ENCODE measurements at regions not wholly inside any gene's neighbourhood (a gene's known extent, or its start where the extent isn't known, plus 50 kb on each side); places are given as distances from the start of the nearest gene placed in this dataset.

- Histone ChIP-seq H3K4me3 (no peak overlapping the region), H3K4me1 (no peaks in the 10 kb centered on the region), H3K36me3 (no peaks in the 10 kb centered on the region), H3K9me3 (no peaks in the 10 kb centered on the region), H3K27ac (no peak overlapping the region), H3K27me3 (no peaks in the 10 kb centered on the region)
- no peak for DNase-seq (ENCODE audit: low spot score in 2 of 2)
- WGBS, 2 donors = 66 to 68% methylated on average over 4 of the region's 4 CpGs
- TF ChIP-seq CTCF (IDR thresholded peaks at IDR 0.05) (no peak), POLR2A (IDR thresholded peaks at IDR 0.05) (no peak)
Observed at GRCh38 chr15:94177112-94177511, 54.2 kb upstream of the MCTP2 start.

DNA sequence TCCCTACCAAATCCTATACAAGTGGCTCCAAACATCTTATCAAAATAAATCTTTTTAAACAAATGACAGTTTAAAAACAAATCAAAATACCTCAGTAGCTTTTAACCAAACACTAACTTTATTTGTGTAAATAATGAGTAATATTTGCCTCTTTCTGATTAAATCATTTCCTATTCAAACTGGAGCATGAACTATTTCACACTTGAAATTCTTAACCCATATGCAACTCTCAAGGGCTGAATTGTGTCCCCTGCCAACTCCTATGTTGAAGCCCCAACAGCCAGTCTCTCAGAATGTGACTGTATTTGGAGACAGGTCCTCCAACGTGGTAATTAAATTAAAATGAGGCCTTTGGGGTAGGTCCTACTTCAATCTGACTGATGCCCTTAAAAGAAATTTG, 55.9 kb upstream of the MCTP2 start:
- no peaks in the 10 kb centered on the region for H3K4me1 ChIP-seq
- H3K27ac ChIP-seq = no peak overlapping the region
- no peak for DNase-seq (ENCODE audit: low spot score in 2 of 2)
- H3K36me3 ChIP-seq = no peaks in the 10 kb centered on the region
- no peaks in the 10 kb centered on the region for H3K27me3 ChIP-seq
- peaks cover 0 to 8% (median 0%) of the 10 kb centered on the region in 4 donors for H3K9me3 ChIP-seq
- 58 to 69% methylated on average over 1 of the region's 1 CpG for WGBS, 2 donors
- H3K4me3 ChIP-seq = no peak overlapping the region
- TF ChIP-seq EP300 (IDR thresholded peaks at IDR 0.05) = no peak
- TF ChIP-seq CTCF (IDR thresholded peaks at IDR 0.05) = no peak
- TF ChIP-seq POLR2A (IDR thresholded peaks at IDR 0.05) = no peak

- Histone ChIP-seq H3K4me1 (no peaks in the 10 kb centered on the region), H3K27ac (no peak overlapping the region), H3K36me3 (no peaks in the 10 kb centered on the region), H3K4me3 (no peak overlapping the region), H3K9me3 (peaks cover 0 to 8% (median 0%) of the 10 kb centered on the region in 4 donors), H3K27me3 (no peaks in the 10 kb centered on the region)
- TF ChIP-seq POLR2A (IDR thresholded peaks at IDR 0.05) (no peak), EP300 (IDR thresholded peaks at IDR 0.05) (peak in 1 of 2 donors; percentile 14)
- DNase-seq (ENCODE audit: low spot score in 2 of 2) = no peak
Observed at GRCh38 chr15:94174399-94174802, 57.0 kb upstream of the MCTP2 start.

- no peak overlapping the region for H3K27ac ChIP-seq
- 89 to 91% methylated on average over 8 of the region's 8 CpGs for WGBS, 2 donors
- peaks cover 0 to 10% (median 0%) of the 10 kb centered on the region in 4 donors for H3K4me1 ChIP-seq
- peaks cover 0 to 8% (median 0%) of the 10 kb centered on the region in 4 donors for H3K9me3 ChIP-seq
- TF ChIP-seq EP300 (IDR thresholded peaks at IDR 0.05) = no peak
- no peak for TF ChIP-seq CTCF (IDR thresholded peaks at IDR 0.05)
- TF ChIP-seq POLR2A (IDR thresholded peaks at IDR 0.05) = no peak
- H3K27me3 ChIP-seq = no peaks in the 10 kb centered on the region
- H3K36me3 ChIP-seq = no peaks in the 10 kb centered on the region
- DNase-seq (ENCODE audit: low spot score in 2 of 2) = no peak
- no peak overlapping the region for H3K4me3 ChIP-seq
Observed at GRCh38 chr15:94168250-94168649, 63.1 kb upstream of the MCTP2 start.

GRCh38 chr15:94164971-94165370, 66.4 kb upstream of the MCTP2 start:
- Histone ChIP-seq H3K27me3 (no peaks in the 10 kb centered on the region), H3K4me1 (peaks cover 0 to 10% (median 0%) of the 10 kb centered on the region in 4 donors), H3K36me3 (no peaks in the 10 kb centered on the region), H3K9me3 (no peaks in the 10 kb centered on the region), H3K27ac (no peak overlapping the region), H3K4me3 (no peak overlapping the region)
- TF ChIP-seq CTCF (IDR thresholded peaks at IDR 0.05) = no peak
- TF ChIP-seq EP300 (IDR thresholded peaks at IDR 0.05) = no peak
- TF ChIP-seq POLR2A (IDR thresholded peaks at IDR 0.05) = no peak
- 86% methylated on average over 3 of the region's 3 CpGs for WGBS, 2 donors
- DNase-seq (ENCODE audit: low spot score in 2 of 2) = no peak

DNA sequence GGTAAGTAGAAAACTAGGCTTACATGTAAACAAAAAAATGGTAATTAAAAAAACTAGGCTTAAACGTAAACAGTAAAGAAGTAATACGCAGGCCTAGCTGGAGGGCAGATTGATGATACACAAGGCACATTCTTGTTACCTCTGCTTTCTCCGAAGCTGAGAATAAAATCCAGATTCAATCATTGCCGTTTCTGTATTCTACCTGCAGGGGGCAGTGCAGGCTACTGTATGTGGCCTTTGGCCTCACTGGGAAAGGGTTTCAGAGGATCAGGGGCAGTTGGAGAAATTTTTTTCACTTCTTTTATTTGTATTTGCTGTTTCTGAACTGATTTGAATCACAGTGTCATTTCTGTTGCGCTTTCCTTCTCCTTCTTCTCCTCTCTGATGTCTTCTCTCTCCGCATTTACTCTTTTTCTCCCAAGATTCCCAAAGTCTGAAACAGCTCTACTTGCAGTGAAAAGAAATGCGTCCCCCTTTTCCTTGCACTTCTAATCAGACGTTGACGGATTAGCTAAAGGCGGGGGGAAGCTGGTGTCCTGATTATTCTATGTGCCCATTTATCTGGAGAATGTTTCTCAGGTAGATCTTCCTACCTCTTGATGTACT, 67.1 kb upstream of the MCTP2 start:
- no peak for TF ChIP-seq EP300 (IDR thresholded peaks at IDR 0.05)
- TF ChIP-seq POLR2A (IDR thresholded peaks at IDR 0.05) = no peak
- TF ChIP-seq CTCF (IDR thresholded peaks at IDR 0.05) = peak; percentile 59 to 82 (median 75)
- Histone ChIP-seq H3K27ac (no peak overlapping the region), H3K9me3 (no peaks in the 10 kb centered on the region), H3K27me3 (no peaks in the 10 kb centered on the region), H3K4me1 (peaks cover 0 to 10% (median 0%) of the 10 kb centered on the region in 4 donors), H3K4me3 (no peak overlapping the region), H3K36me3 (no peaks in the 10 kb centered on the region)
- DNase-seq (ENCODE audit: low spot score in 2 of 2) = peak in 1 of 2 donors; percentile 43
- 47 to 55% methylated on average over 10 of the region's 10 CpGs for WGBS, 2 donors

All from tibial nerve (tissue), 4 donors.